BE2C (cell line): ENCODE measurements at regions not wholly inside any gene's neighbourhood (a gene's known extent, or its start where the extent isn't known, plus 50 kb on each side); places are given as distances from the start of the nearest gene placed in this dataset.
"Not testable (repeated sequence)": the region's sequence is repeated elsewhere in the genome, so short reads cannot be mapped to it uniquely, and the experiment has no call there.

ENCODE experiments used
- DNase-seq: peaks from one replicate; pipeline ENCODE4 v3.0.0-alpha.2; 2020
- H3K27me3 ChIP-seq: fragments of 250-450 bp; sonication (Bioruptor Pico); 2 replicates; pipeline ENCODE4 v1.5.1; 2020; ENCODE audit warnings: mild to moderate bottlenecking
- H3K36me3 ChIP-seq: fragments of 250-450 bp; sonication (Bioruptor Pico); 2 replicates; pipeline ENCODE4 v1.5.1; 2020; ENCODE audit warnings: mild to moderate bottlenecking
- H3K4me1 ChIP-seq: fragments of 250-450 bp; sonication (Bioruptor Pico); 2 replicates; pipeline ENCODE4 v1.5.1; 2020
- H3K4me3 ChIP-seq: 2 replicates; pipeline ENCODE4 v1.5.1; 2011; ENCODE audit warnings: low read depth, low read length
- H3K9me3 ChIP-seq: fragments of 250-450 bp; sonication (Bioruptor Pico); 2 replicates; pipeline ENCODE4 v1.5.1; 2020
- CTCF ChIP-seq: IDR thresholded peaks from 2 replicates; pipeline ENCODE4 v1.5.1; 2012; ENCODE audit warnings: mild to moderate bottlenecking, low read depth, low read length

- no peak overlapping the region for H3K4me3 ChIP-seq
- no peak for TF ChIP-seq CTCF
- DNase-seq, result no peak
- H3K9me3 ChIP-seq, result no peaks in the 10 kb centered on the region; the same call in 1 of the 2 replicates
- H3K4me1 ChIP-seq, result no peaks in the 10 kb centered on the region
- H3K27me3 ChIP-seq, result no peaks in the 10 kb centered on the region
- H3K36me3 ChIP-seq, result no peaks in the 10 kb centered on the region
These were observed 161.5 kb downstream of the CENPF start for GRCh38 chr1:214764502-214764901.

- Histone ChIP-seq H3K27me3 (no peaks in the 10 kb centered on the region), H3K36me3 (no peaks in the 10 kb centered on the region), H3K9me3 (no peaks in the 10 kb centered on the region), H3K4me3 (no peak overlapping the region), H3K4me1 (no peaks in the 10 kb centered on the region)
- no peak for DNase-seq
- TF ChIP-seq CTCF, result no peak
These were observed 164.2 kb downstream of the CENPF start for GRCh38 chr1:214767221-214767620.

GRCh38 chr1:214769666-214770065 lies 166.7 kb downstream of the CENPF start:
- H3K4me1 ChIP-seq, H3K27me3 ChIP-seq, H3K4me3 ChIP-seq, DNase-seq, H3K36me3 ChIP-seq, H3K9me3 ChIP-seq: not testable (repeated sequence)

GRCh38 chr1:214777364-214777763 lies 174.4 kb downstream of the CENPF start:
- no peaks in the 10 kb centered on the region for H3K9me3 ChIP-seq
- H3K36me3 ChIP-seq, result no peaks in the 10 kb centered on the region
- H3K4me3 ChIP-seq, result no peak overlapping the region
- no peaks in the 10 kb centered on the region for H3K4me1 ChIP-seq
- H3K27me3 ChIP-seq, result no peaks in the 10 kb centered on the region
- DNase-seq, result no peak
- no peak for TF ChIP-seq CTCF

GRCh38 chr1:214791961-214792360 lies 189.0 kb downstream of the CENPF start:
- Histone ChIP-seq H3K9me3 (no peaks in the 10 kb centered on the region), H3K4me3 (no peak overlapping the region), H3K36me3 (no peaks in the 10 kb centered on the region), H3K4me1 (no peaks in the 10 kb centered on the region), H3K27me3 (no peaks in the 10 kb centered on the region)
- TF ChIP-seq CTCF, result no peak
- DNase-seq, result no peak

- Histone ChIP-seq H3K9me3 (no peaks in the 10 kb centered on the region), H3K4me1 (no peaks in the 10 kb centered on the region), H3K36me3 (no peaks in the 10 kb centered on the region), H3K4me3 (no peak overlapping the region), H3K27me3 (no peaks in the 10 kb centered on the region)
- DNase-seq, result no peak
- no peak for TF ChIP-seq CTCF
These were observed 189.7 kb downstream of the CENPF start for GRCh38 chr1:214792527-214793186.

- Histone ChIP-seq H3K4me1 (no peaks in the 10 kb centered on the region), H3K9me3 (no peaks in the 10 kb centered on the region), H3K36me3 (no peaks in the 10 kb centered on the region), H3K27me3 (no peaks in the 10 kb centered on the region), H3K4me3 (no peak overlapping the region)
- DNase-seq, result no peak
- no peak for TF ChIP-seq CTCF
These were observed 190.7 kb downstream of the CENPF start for GRCh38 chr1:214793708-214794107.
